Neural cell (in vitro differentiated cells): ENCODE measurements at regions not wholly inside any gene's neighbourhood (a gene's known extent, or its start where the extent isn't known, plus 50 kb on each side); places are given as distances from the start of the nearest gene placed in this dataset.

Experiments used
- H2AFZ ChIP-seq: fragments of 200-600, 300-800 bp; sonication (generic), shearing (Covaris generic); 2 replicates; pipeline ENCODE4 v1.6.0; 2014; ENCODE audit warnings: low read depth, mild to moderate bottlenecking, antibody characterized with exemption, low read length, moderate library complexity
- H3F3A ChIP-seq: fragments of 200-600 bp; shearing (Covaris generic); 2 replicates; pipeline ENCODE4 v1.6.1; 2016; ENCODE audit warnings: mild to moderate bottlenecking, moderate library complexity, mixed read lengths, antibody characterized with exemption, low read length; ENCODE audit not compliant: insufficient read depth, poor library complexity, severe bottlenecking
- H3K27ac ChIP-seq: fragments of 200-600, 300-800 bp; sonication (generic), shearing (Covaris generic); 2 replicates; pipeline ENCODE4 v1.5.1; 2014; ENCODE audit warnings: mild to moderate bottlenecking, low read length, moderate library complexity
- H3K27me3 ChIP-seq: fragments of 300-800, 200-600 bp; sonication (generic), shearing (Covaris generic); 2 replicates; pipeline ENCODE4 v1.6.0; 2014; ENCODE audit warnings: mild to moderate bottlenecking, low read depth, low read length, moderate library complexity; ENCODE audit not compliant: insufficient read depth
- H3K36me3 ChIP-seq: fragments of 300-800, 200-600 bp; sonication (generic), shearing (Covaris generic); 2 replicates; pipeline ENCODE4 v1.5.1; 2014; ENCODE audit warnings: mild to moderate bottlenecking, antibody characterized with exemption, low read length, moderate library complexity; ENCODE audit not compliant: insufficient read depth
- H3K4me2 ChIP-seq: fragments of 300-800, 200-600 bp; sonication (generic), shearing (Covaris generic); 2 replicates; pipeline ENCODE4 v1.6.0; 2014; ENCODE audit warnings: mild to moderate bottlenecking, low read length
- H3K4me3 ChIP-seq: fragments of 300-800, 200-600 bp; sonication (generic), shearing (Covaris generic); 2 replicates; pipeline ENCODE4 v1.5.1; 2014; ENCODE audit warnings: mild to moderate bottlenecking, low read length, moderate library complexity
- H3K79me2 ChIP-seq: fragments of 200-600 bp; shearing (Covaris generic); replicated peaks from 2 replicates; pipeline ENCODE4 v1.6.0; 2014; ENCODE audit warnings: mild to moderate bottlenecking, low read length, moderate library complexity; ENCODE audit not compliant: insufficient read depth
- H3K9ac ChIP-seq: fragments of 300-800, 200-600 bp; sonication (generic), shearing (Covaris generic); 2 replicates; pipeline ENCODE4 v1.6.1; 2016; ENCODE audit warnings: mild to moderate bottlenecking, low read length, mixed read lengths
- H3K9me2 ChIP-seq: fragments of 200-600 bp; shearing (Covaris generic); 2 replicates; pipeline ENCODE4 v1.6.1; 2016; ENCODE audit warnings: mild to moderate bottlenecking, low read length, mixed read lengths; ENCODE audit not compliant: insufficient read depth
- H3K9me3 ChIP-seq: fragments of 200-600, 300-800 bp; sonication (generic), shearing (Covaris generic); 2 replicates; pipeline ENCODE4 v1.6.1; 2016; ENCODE audit warnings: mild to moderate bottlenecking, mixed run types, low read length, moderate library complexity, mixed read lengths
- H4K20me1 ChIP-seq: fragments of 200-600 bp; shearing (Covaris generic); 2 replicates; pipeline ENCODE4 v1.6.1; 2016; ENCODE audit warnings: mild to moderate bottlenecking, mixed run types; ENCODE audit not compliant: insufficient read depth
- EP300 ChIP-seq: fragments of 450-650 bp; conservative IDR thresholded peaks from 2 replicates; pipeline ENCODE4 v1.6.1; 2014; ENCODE audit warnings: antibody characterized with exemption, mild to moderate bottlenecking, moderate library complexity; ENCODE audit not compliant: poor library complexity, severe bottlenecking
- EZH2 ChIP-seq: fragments of 200-600, 300-800 bp; shearing (Covaris generic), sonication (generic); IDR thresholded peaks from 2 replicates; pipeline ENCODE4 v1.6.1; 2014; ENCODE audit warnings: antibody characterized with exemption, low read length, borderline replicate concordance, mild to moderate bottlenecking; ENCODE audit not compliant: insufficient read depth, poor library complexity, severe bottlenecking
- MXI1 ChIP-seq: fragments of 450-650 bp; conservative IDR thresholded peaks from 2 replicates; pipeline ENCODE4 v1.6.1; 2014; ENCODE audit warnings: antibody characterized with exemption, mild to moderate bottlenecking; ENCODE audit not compliant: poor library complexity, severe bottlenecking
- POLR2AphosphoS5 ChIP-seq: IDR thresholded peaks from 2 replicates; pipeline ENCODE4 v1.6.1; 2012
- RAD21 ChIP-seq: fragments of 450-650 bp; conservative IDR thresholded peaks from 2 replicates; pipeline ENCODE4 v1.6.1; 2014; ENCODE audit warnings: antibody characterized with exemption, mild to moderate bottlenecking, moderate library complexity
- SMC3 ChIP-seq: fragments of 450-650 bp; conservative IDR thresholded peaks from 2 replicates; pipeline ENCODE4 v1.6.1; 2014; ENCODE audit warnings: antibody characterized with exemption, mild to moderate bottlenecking, moderate library complexity; ENCODE audit not compliant: poor library complexity
- TAF1 ChIP-seq: IDR thresholded peaks from 2 replicates; pipeline ENCODE4 v1.6.1; 2012; ENCODE audit warnings: low read depth
- TF ChIP-seq, protein P1 (sequence below): IDR thresholded peaks from 2 replicates; pipeline ENCODE4 v1.6.1; 2012; ENCODE audit warnings: borderline replicate concordance
- TF ChIP-seq, protein P2 (sequence below): fragments of 450-650 bp; IDR thresholded peaks from 2 replicates; pipeline ENCODE4 v1.5.1; 2014; ENCODE audit warnings: antibody characterized with exemption, mild to moderate bottlenecking, moderate library complexity; ENCODE audit not compliant: poor library complexity, severe bottlenecking

DNA sequence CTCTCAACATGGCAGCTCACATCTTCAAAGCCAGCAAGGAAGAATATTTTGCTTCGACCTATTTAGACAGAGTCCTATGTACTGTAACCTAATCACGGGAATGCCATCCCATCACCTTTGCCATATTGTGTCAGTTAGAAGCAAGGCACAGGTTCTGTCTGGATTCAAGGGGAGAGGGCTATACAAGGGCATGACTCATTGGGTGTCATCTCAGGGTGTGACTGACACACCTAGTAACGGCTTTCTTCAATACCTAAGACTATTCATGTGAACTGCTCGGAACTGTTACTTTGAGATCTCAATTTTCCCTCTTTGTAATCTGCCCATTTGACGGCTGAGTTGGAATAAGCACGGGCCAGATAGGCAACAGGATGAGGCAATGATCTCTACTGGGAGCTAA lies 135.6 kb upstream of the HDGFL1 start:
- H3K36me3 ChIP-seq: no peaks in the 10 kb centered on the region
- no peaks in the 10 kb centered on the region for H3K9me2 ChIP-seq
- H3F3A ChIP-seq: no peaks in the 10 kb centered on the region
- H3K4me2 ChIP-seq: no peak overlapping the region
- no peaks in the 10 kb centered on the region for H3K27me3 ChIP-seq
- no peaks in the 10 kb centered on the region for H4K20me1 ChIP-seq
- H3K79me2 ChIP-seq: no peaks in the 10 kb centered on the region
- H2AFZ ChIP-seq: no peak overlapping the region
- no peak for TF ChIP-seq POLR2AphosphoS5
- no peak for TF ChIP-seq TAF1
- TF ChIP-seq RAD21: no peak
- TF ChIP-seq EP300: no peak
- TF ChIP-seq, protein P1, sequence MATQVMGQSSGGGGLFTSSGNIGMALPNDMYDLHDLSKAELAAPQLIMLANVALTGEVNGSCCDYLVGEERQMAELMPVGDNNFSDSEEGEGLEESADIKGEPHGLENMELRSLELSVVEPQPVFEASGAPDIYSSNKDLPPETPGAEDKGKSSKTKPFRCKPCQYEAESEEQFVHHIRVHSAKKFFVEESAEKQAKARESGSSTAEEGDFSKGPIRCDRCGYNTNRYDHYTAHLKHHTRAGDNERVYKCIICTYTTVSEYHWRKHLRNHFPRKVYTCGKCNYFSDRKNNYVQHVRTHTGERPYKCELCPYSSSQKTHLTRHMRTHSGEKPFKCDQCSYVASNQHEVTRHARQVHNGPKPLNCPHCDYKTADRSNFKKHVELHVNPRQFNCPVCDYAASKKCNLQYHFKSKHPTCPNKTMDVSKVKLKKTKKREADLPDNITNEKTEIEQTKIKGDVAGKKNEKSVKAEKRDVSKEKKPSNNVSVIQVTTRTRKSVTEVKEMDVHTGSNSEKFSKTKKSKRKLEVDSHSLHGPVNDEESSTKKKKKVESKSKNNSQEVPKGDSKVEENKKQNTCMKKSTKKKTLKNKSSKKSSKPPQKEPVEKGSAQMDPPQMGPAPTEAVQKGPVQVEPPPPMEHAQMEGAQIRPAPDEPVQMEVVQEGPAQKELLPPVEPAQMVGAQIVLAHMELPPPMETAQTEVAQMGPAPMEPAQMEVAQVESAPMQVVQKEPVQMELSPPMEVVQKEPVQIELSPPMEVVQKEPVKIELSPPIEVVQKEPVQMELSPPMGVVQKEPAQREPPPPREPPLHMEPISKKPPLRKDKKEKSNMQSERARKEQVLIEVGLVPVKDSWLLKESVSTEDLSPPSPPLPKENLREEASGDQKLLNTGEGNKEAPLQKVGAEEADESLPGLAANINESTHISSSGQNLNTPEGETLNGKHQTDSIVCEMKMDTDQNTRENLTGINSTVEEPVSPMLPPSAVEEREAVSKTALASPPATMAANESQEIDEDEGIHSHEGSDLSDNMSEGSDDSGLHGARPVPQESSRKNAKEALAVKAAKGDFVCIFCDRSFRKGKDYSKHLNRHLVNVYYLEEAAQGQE: no peak
- no peak for TF ChIP-seq SMC3
- TF ChIP-seq, protein P2, sequence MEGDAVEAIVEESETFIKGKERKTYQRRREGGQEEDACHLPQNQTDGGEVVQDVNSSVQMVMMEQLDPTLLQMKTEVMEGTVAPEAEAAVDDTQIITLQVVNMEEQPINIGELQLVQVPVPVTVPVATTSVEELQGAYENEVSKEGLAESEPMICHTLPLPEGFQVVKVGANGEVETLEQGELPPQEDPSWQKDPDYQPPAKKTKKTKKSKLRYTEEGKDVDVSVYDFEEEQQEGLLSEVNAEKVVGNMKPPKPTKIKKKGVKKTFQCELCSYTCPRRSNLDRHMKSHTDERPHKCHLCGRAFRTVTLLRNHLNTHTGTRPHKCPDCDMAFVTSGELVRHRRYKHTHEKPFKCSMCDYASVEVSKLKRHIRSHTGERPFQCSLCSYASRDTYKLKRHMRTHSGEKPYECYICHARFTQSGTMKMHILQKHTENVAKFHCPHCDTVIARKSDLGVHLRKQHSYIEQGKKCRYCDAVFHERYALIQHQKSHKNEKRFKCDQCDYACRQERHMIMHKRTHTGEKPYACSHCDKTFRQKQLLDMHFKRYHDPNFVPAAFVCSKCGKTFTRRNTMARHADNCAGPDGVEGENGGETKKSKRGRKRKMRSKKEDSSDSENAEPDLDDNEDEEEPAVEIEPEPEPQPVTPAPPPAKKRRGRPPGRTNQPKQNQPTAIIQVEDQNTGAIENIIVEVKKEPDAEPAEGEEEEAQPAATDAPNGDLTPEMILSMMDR: no peak
- TF ChIP-seq MXI1: no peak
- TF ChIP-seq EZH2: no peak
- no peak overlapping the region for H3K27ac ChIP-seq
- no peaks in the 10 kb centered on the region for H3K9me3 ChIP-seq
- H3K4me3 ChIP-seq: no peak overlapping the region
- H3K9ac ChIP-seq: no peak overlapping the region

DNA sequence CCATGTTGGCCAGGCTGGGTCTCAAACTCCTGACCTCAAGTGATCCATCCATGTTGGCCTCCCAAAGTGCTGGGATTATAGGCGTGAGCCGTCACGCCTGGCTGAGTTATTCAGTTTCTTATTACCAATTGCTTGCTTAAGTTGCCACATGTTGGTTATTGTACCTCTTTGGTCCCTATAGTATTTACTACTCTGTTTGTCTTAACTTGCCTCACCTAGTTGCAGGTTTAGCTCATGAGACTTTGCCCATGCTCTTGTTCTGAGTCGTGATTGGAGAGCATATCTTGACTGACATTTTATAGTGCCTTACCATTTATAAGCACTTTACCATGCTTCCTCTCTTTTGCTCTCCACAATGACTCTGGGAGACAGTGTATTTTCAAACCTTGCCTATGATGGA lies 134.2 kb upstream of the HDGFL1 start:
- Histone ChIP-seq H2AFZ (no peak overlapping the region), H3K9me2 (no peaks in the 10 kb centered on the region), H4K20me1 (no peaks in the 10 kb centered on the region), H3K27me3 (no peaks in the 10 kb centered on the region), H3K79me2 (no peaks in the 10 kb centered on the region), H3K9ac (no peak overlapping the region), H3K4me2 (no peak overlapping the region), H3K4me3 (no peak overlapping the region), H3K36me3 (no peaks in the 10 kb centered on the region), H3F3A (no peaks in the 10 kb centered on the region), H3K9me3 (no peaks in the 10 kb centered on the region), H3K27ac (no peak overlapping the region)
- TF ChIP-seq POLR2AphosphoS5: no peak
- TF ChIP-seq SMC3: no peak
- TF ChIP-seq, protein P1: no peak
- no peak for TF ChIP-seq EP300
